ENCODE measurements at regions not wholly inside any gene's neighbourhood (a gene's known extent, or its start where the extent isn't known, plus 50 kb on each side); places are given as distances from the start of the nearest gene placed in this dataset.

- TF ChIP-seq, protein P1, sequence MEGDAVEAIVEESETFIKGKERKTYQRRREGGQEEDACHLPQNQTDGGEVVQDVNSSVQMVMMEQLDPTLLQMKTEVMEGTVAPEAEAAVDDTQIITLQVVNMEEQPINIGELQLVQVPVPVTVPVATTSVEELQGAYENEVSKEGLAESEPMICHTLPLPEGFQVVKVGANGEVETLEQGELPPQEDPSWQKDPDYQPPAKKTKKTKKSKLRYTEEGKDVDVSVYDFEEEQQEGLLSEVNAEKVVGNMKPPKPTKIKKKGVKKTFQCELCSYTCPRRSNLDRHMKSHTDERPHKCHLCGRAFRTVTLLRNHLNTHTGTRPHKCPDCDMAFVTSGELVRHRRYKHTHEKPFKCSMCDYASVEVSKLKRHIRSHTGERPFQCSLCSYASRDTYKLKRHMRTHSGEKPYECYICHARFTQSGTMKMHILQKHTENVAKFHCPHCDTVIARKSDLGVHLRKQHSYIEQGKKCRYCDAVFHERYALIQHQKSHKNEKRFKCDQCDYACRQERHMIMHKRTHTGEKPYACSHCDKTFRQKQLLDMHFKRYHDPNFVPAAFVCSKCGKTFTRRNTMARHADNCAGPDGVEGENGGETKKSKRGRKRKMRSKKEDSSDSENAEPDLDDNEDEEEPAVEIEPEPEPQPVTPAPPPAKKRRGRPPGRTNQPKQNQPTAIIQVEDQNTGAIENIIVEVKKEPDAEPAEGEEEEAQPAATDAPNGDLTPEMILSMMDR (IDR thresholded peaks at IDR 0.05; ENCODE audit: insufficient read depth, low read length, poor library complexity, severe bottlenecking): no peak
- no peak for TF ChIP-seq EZH2phosphoT487 (conservative IDR thresholded peaks at IDR 0.05; ENCODE audit: low read length)
These were observed 179.0 kb upstream of the CD180 start for GRCh38 chr5:67375606-67376005.
